ENCODE measurements at regions not wholly inside any gene's neighbourhood (a gene's known extent, or its start where the extent isn't known, plus 50 kb on each side); places are given as distances from the start of the nearest gene placed in this dataset.
"Not testable (repeated sequence)": the region's sequence is repeated elsewhere in the genome, so short reads cannot be mapped to it uniquely, and the experiment has no call there.

- ChIA-PET CTCF (ENCODE audit: unreplicated experiment) (no interaction called here), POLR2A (no interaction called here)
- no peaks in the 10 kb centered on the region for H3K9me3 ChIP-seq (ENCODE audit: low read length)
- no peak overlapping the region for H3K27ac ChIP-seq (ENCODE audit: low read depth, low read length, poor library complexity, severe bottlenecking)
- TF ChIP-seq EZH2phosphoT487 (IDR thresholded peaks at IDR 0.05; ENCODE audit: borderline replicate concordance, low read depth, low read length) = no peak
- TF ChIP-seq CTCF (conservative IDR thresholded peaks at IDR 0.05; ENCODE audit: low read length) = no peak
- H3K4me1 ChIP-seq (ENCODE audit: insufficient read depth, low read length, poor library complexity, severe bottlenecking) = no peaks in the 10 kb centered on the region
- H3K36me3 ChIP-seq (ENCODE audit: insufficient read depth, low read length) = no peaks in the 10 kb centered on the region
- no peak overlapping the region for H3K4me2 ChIP-seq (ENCODE audit: low read length)
- H2AFZ ChIP-seq (ENCODE audit: low read length) = no peak overlapping the region
- no peaks in the 10 kb centered on the region for H3K9me2 ChIP-seq (ENCODE audit: insufficient read depth, low read length)
- intact Hi-C loops (cut with micrococcal nuclease; ENCODE audit: unreplicated experiment) = no loop called here
- DNase-seq (ENCODE audit: low spot score) = no peak
- BruUV-seq (replicated peaks) = no TSS peak
- no peak overlapping the region for H3K4me3 ChIP-seq (ENCODE audit: low read depth, low read length, poor library complexity, severe bottlenecking)
- no peaks in the 10 kb centered on the region for H3K79me2 ChIP-seq (ENCODE audit: insufficient read depth, low read depth, low read length)
- H4K20me1 ChIP-seq (ENCODE audit: insufficient read depth, low read length) = no peaks in the 10 kb centered on the region
These were observed 1459.2 kb upstream of the SLC10A2 start for GRCh38 chr13:104525467-104525866.

DNA sequence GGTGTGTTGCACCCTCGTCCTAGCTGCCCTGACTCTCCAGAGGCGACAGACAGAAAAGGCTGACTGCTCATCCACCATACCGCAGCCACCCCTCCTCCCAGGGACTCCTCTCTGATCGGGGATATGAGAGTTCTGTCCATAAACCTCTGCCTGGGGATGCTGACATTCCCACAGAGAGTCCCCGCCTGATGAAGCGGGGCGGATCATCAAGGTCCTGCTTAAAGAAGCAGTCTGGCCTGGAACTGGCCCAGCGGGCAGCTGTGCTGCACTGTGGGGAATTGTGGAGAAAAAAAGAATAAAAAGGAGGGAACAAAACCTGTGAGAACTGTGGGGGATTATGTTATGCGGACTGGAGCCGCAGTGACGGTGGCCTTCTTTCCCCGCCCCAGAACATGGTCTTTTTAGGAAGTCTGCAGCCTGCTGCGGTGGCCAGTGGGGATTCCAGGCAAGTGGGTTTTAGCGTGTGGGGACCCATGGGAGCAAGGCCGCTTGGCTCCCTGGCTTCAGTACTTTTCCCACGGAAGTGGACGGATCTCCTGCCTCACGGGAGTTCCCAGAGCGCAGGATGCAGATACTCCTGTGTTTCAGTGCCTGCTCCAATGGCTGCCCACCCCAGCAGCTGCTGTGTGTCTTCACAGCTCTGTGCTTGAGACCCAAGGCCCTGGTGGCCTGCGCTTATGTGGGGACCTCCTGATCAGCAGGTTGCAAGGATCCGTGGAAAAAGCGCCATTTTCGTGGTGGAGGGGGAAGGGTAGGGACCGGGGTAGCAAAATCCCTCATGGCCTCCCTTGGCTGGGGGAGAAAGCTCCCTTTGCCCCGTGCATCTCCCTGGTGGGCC, 1456.2 kb upstream of the SLC10A2 start:
- CTCF ChIA-PET (ENCODE audit: unreplicated experiment) = no interaction called here
- intact Hi-C loops (cut with micrococcal nuclease; ENCODE audit: unreplicated experiment) = no loop called here
- Histone ChIP-seq H3K36me3 (ENCODE audit: insufficient read depth, low read length) (no peaks in the 10 kb centered on the region), H3K27ac (ENCODE audit: low read depth, low read length, poor library complexity, severe bottlenecking) (no peak overlapping the region), H3K9me3 (ENCODE audit: low read length) (no peaks in the 10 kb centered on the region), H3K9me2 (ENCODE audit: insufficient read depth, low read length) (no peaks in the 10 kb centered on the region), H3K4me1 (ENCODE audit: insufficient read depth, low read length, poor library complexity, severe bottlenecking) (no peaks in the 10 kb centered on the region), H3K4me3 (ENCODE audit: low read depth, low read length, poor library complexity, severe bottlenecking) (no peak overlapping the region), H2AFZ (ENCODE audit: low read length) (no peak overlapping the region), H3K4me2 (ENCODE audit: low read length) (no peak overlapping the region), H4K20me1 (ENCODE audit: insufficient read depth, low read length) (no peaks in the 10 kb centered on the region), H3K79me2 (ENCODE audit: insufficient read depth, low read depth, low read length) (no peaks in the 10 kb centered on the region)
- POLR2A ChIA-PET = no interaction called here
- BruUV-seq (replicated peaks) = no TSS peak
- no peak for DNase-seq (ENCODE audit: low spot score)
- TF ChIP-seq EZH2phosphoT487 (IDR thresholded peaks at IDR 0.05; ENCODE audit: borderline replicate concordance, low read depth, low read length) = no peak
- no peak for TF ChIP-seq CTCF (conservative IDR thresholded peaks at IDR 0.05; ENCODE audit: low read length)

GRCh38 chr13:104510422-104510821, 1444.2 kb upstream of the SLC10A2 start:
- Histone ChIP-seq H4K20me1 (ENCODE audit: insufficient read depth, low read length) (no peaks in the 10 kb centered on the region), H2AFZ (ENCODE audit: low read length) (no peak overlapping the region), H3K9me3 (ENCODE audit: low read length) (no peaks in the 10 kb centered on the region), H3K27ac (ENCODE audit: low read depth, low read length, poor library complexity, severe bottlenecking) (no peak overlapping the region), H3K9me2 (ENCODE audit: insufficient read depth, low read length) (no peaks in the 10 kb centered on the region), H3K4me3 (ENCODE audit: low read depth, low read length, poor library complexity, severe bottlenecking) (no peak overlapping the region), H3K79me2 (ENCODE audit: insufficient read depth, low read depth, low read length) (no peaks in the 10 kb centered on the region), H3K4me1 (ENCODE audit: insufficient read depth, low read length, poor library complexity, severe bottlenecking) (no peaks in the 10 kb centered on the region), H3K36me3 (ENCODE audit: insufficient read depth, low read length) (no peaks in the 10 kb centered on the region), H3K4me2 (ENCODE audit: low read length) (no peak overlapping the region)
- BruUV-seq (replicated peaks) = no TSS peak
- ChIA-PET POLR2A (no interaction called here), CTCF (ENCODE audit: unreplicated experiment) (no interaction called here)
- TF ChIP-seq EZH2phosphoT487 (IDR thresholded peaks at IDR 0.05; ENCODE audit: borderline replicate concordance, low read depth, low read length) (no peak), CTCF (conservative IDR thresholded peaks at IDR 0.05; ENCODE audit: low read length) (no peak)
- intact Hi-C loops (cut with micrococcal nuclease; ENCODE audit: unreplicated experiment) = no loop called here
- no peak for DNase-seq (ENCODE audit: low spot score)

DNA sequence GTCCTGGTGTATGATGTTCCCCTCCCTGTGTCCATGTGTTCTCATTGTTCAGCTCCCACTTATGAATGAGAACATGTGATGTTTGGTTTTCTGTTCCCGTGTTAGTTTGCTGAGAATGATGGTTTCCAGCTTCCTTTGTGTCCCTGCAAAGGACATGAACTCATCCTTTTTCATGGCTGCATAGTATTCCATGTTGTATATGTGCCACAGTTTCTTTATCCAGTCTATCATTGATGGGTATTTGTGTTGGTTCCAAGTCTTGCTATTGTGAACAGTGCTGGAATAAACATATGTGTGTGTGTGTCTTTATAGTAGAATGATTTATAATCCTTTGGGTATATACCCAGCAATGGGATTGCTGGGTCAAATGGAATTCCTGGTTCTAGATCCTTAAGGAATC, 1427.3 kb upstream of the SLC10A2 start:
- H3K4me1 ChIP-seq (ENCODE audit: insufficient read depth, low read length, poor library complexity, severe bottlenecking); H3K9me2 ChIP-seq (ENCODE audit: insufficient read depth, low read length); H2AFZ ChIP-seq (ENCODE audit: low read length); H3K4me2 ChIP-seq (ENCODE audit: low read length); H3K36me3 ChIP-seq (ENCODE audit: insufficient read depth, low read length); CTCF ChIA-PET (ENCODE audit: unreplicated experiment); H3K4me3 ChIP-seq (ENCODE audit: low read depth, low read length, poor library complexity, severe bottlenecking); DNase-seq (ENCODE audit: low spot score); BruUV-seq (replicated peaks); H3K27ac ChIP-seq (ENCODE audit: low read depth, low read length, poor library complexity, severe bottlenecking); H4K20me1 ChIP-seq (ENCODE audit: insufficient read depth, low read length); H3K79me2 ChIP-seq (ENCODE audit: insufficient read depth, low read depth, low read length); POLR2A ChIA-PET; H3K9me3 ChIP-seq (ENCODE audit: low read length); intact Hi-C loops (cut with micrococcal nuclease; ENCODE audit: unreplicated experiment): not testable (repeated sequence)

Measured in OCI-LY7 (cell line).